NT2/D1 (cell line): ENCODE measurements at regions not wholly inside any gene's neighbourhood (a gene's known extent, or its start where the extent isn't known, plus 50 kb on each side); places are given as distances from the start of the nearest gene placed in this dataset.
"Not testable (repeated sequence)": the region's sequence is repeated elsewhere in the genome, so short reads cannot be mapped to it uniquely, and the experiment has no call there.

Experiments used
- SUZ12 ChIP-seq: IDR thresholded peaks from 2 replicates; pipeline ENCODE4 v1.6.1; 2011; ENCODE audit not compliant: insufficient read length, insufficient read depth; ENCODE audit errors: extremely low read depth
- YY1 ChIP-seq: IDR thresholded peaks from 2 replicates; pipeline ENCODE4 v1.6.1; 2011; ENCODE audit not compliant: insufficient read length, insufficient read depth
- ZNF274 ChIP-seq: IDR thresholded peaks from 2 replicates; pipeline ENCODE4 v1.6.1; 2011; ENCODE audit warnings: mild to moderate bottlenecking, low read depth, low read length

- not testable (repeated sequence) for TF ChIP-seq ZNF274, SUZ12, YY1
Measured at GRCh38 chr7:38331853-38332595, 58.6 kb upstream of the TARP start.
